ENCODE measurements at regions not wholly inside any gene's neighbourhood (a gene's known extent, or its start where the extent isn't known, plus 50 kb on each side); places are given as distances from the start of the nearest gene placed in this dataset.

- no peak overlapping the region for H3K4me3 ChIP-seq (replicated peaks in 1 of 2; ENCODE audit: low read depth in 2 of 2, low read length in 2 of 2)
- DNase-seq (ENCODE audit: low read depth in 2 of 2), result no peak
- TF ChIP-seq CTCF (IDR thresholded peaks at IDR 0.05; ENCODE audit: low read depth, low read length), result no peak
Measured at GRCh38 chr5:35457912-35458823, 159.5 kb upstream of the SPEF2 start.

GRCh38 chr5:35456506-35456905 is 161.2 kb upstream of the SPEF2 start:
- DNase-seq (ENCODE audit: low read depth in 2 of 2), result no peak
- TF ChIP-seq CTCF (IDR thresholded peaks at IDR 0.05; ENCODE audit: low read depth, low read length), result no peak
- no peak overlapping the region for H3K4me3 ChIP-seq (replicated peaks in 1 of 2; ENCODE audit: low read depth in 2 of 2, low read length in 2 of 2)

- TF ChIP-seq CTCF (IDR thresholded peaks at IDR 0.05; ENCODE audit: low read depth, low read length), result no peak
- no peak for DNase-seq (ENCODE audit: low read depth in 2 of 2)
- no peak overlapping the region for H3K4me3 ChIP-seq (replicated peaks in 1 of 2; ENCODE audit: low read depth in 2 of 2, low read length in 2 of 2)
Measured at GRCh38 chr5:35454011-35454525, 163.6 kb upstream of the SPEF2 start.

GRCh38 chr5:35443803-35444595 is 173.7 kb upstream of the SPEF2 start:
- TF ChIP-seq CTCF (IDR thresholded peaks at IDR 0.05; ENCODE audit: low read depth, low read length), result no peak
- DNase-seq (ENCODE audit: low read depth in 2 of 2), result no peak
- no peak overlapping the region for H3K4me3 ChIP-seq (replicated peaks in 1 of 2; ENCODE audit: low read depth in 2 of 2, low read length in 2 of 2)

- no peak for TF ChIP-seq CTCF (IDR thresholded peaks at IDR 0.05; ENCODE audit: low read depth, low read length)
- DNase-seq (ENCODE audit: low read depth in 2 of 2), result no peak
Measured at GRCh38 chr5:35442885-35443639, 174.6 kb upstream of the SPEF2 start.

GRCh38 chr5:35440409-35440808 is 177.3 kb upstream of the SPEF2 start:
- no peak for DNase-seq (ENCODE audit: low read depth in 2 of 2)
- no peak overlapping the region for H3K4me3 ChIP-seq (replicated peaks in 1 of 2; ENCODE audit: low read depth in 2 of 2, low read length in 2 of 2)
- no peak for TF ChIP-seq CTCF (IDR thresholded peaks at IDR 0.05; ENCODE audit: low read depth, low read length)

More at GRCh38 chr5:35442885-35443639, 174.6 kb upstream of the SPEF2 start:
- H3K4me3 ChIP-seq (replicated peaks in 1 of 2; ENCODE audit: low read depth in 2 of 2, low read length in 2 of 2), result no peak overlapping the region
